NB4 (cell line): ENCODE measurements at regions not wholly inside any gene's neighbourhood (a gene's known extent, or its start where the extent isn't known, plus 50 kb on each side); places are given as distances from the start of the nearest gene placed in this dataset.

Experiments used
- CTCF ChIP-seq: IDR thresholded peaks from one replicate; pipeline ENCODE4 v1.5.1; 2012; ENCODE audit warnings: low read depth, low read length
- POLR2A ChIP-seq: IDR thresholded peaks from 2 replicates; pipeline ENCODE4 v1.6.1; 2011; ENCODE audit warnings: mild to moderate bottlenecking; ENCODE audit not compliant: insufficient read length; ENCODE audit errors: extremely low read depth

- TF ChIP-seq POLR2A (no peak), CTCF (no peak)
Observed at GRCh38 chr11:11039208-11039965, 181.5 kb upstream of the ZBED5 start.
